ENCODE measurements at regions not wholly inside any gene's neighbourhood (a gene's known extent, or its start where the extent isn't known, plus 50 kb on each side); places are given as distances from the start of the nearest gene placed in this dataset.

GRCh38 chr5:145574889-145575573 is 260.1 kb downstream of the PRELID2 start:
- no peaks in the 10 kb centered on the region for H3K36me3 ChIP-seq (ENCODE audit: control insufficient read depth, insufficient read depth, low read length)
- H3K4me3 ChIP-seq (ENCODE audit: low read depth, low read length) = no peak overlapping the region
- no peak overlapping the region for H3K9ac ChIP-seq (ENCODE audit: low read depth, low read length)
- H3K27ac ChIP-seq (ENCODE audit: low read depth, low read length) = no peak overlapping the region
- 0 out of 2 replicates have a peak, but pooled peaks cover 3% of the 10 kb centered on the region for H3K4me1 ChIP-seq (ENCODE audit: control insufficient read depth, insufficient read depth, low read length)
- no peaks in the 10 kb centered on the region for H3K27me3 ChIP-seq (ENCODE audit: control insufficient read depth, insufficient read depth, low read length)
- no peaks in the 10 kb centered on the region for H3K9me3 ChIP-seq (ENCODE audit: control insufficient read depth, insufficient read depth, low read length)

GRCh38 chr5:145568581-145568980 is 266.6 kb downstream of the PRELID2 start:
- H3K36me3 ChIP-seq (ENCODE audit: control insufficient read depth, insufficient read depth, low read length) = no peaks in the 10 kb centered on the region
- H3K9me3 ChIP-seq (ENCODE audit: control insufficient read depth, insufficient read depth, low read length) = no peaks in the 10 kb centered on the region
- H3K27ac ChIP-seq (ENCODE audit: low read depth, low read length) = no peak overlapping the region
- H3K9ac ChIP-seq (ENCODE audit: low read depth, low read length) = no peak overlapping the region
- no peak overlapping the region for H3K4me3 ChIP-seq (ENCODE audit: low read depth, low read length)
- no peaks in the 10 kb centered on the region for H3K27me3 ChIP-seq (ENCODE audit: control insufficient read depth, insufficient read depth, low read length)
- H3K4me1 ChIP-seq (ENCODE audit: control insufficient read depth, insufficient read depth, low read length) = 0 out of 2 replicates have a peak, but pooled peaks cover 3% of the 10 kb centered on the region

GRCh38 chr5:145562931-145563330 is 272.2 kb downstream of the PRELID2 start:
- no peaks in the 10 kb centered on the region for H3K4me1 ChIP-seq (ENCODE audit: control insufficient read depth, insufficient read depth, low read length)
- no peak overlapping the region for H3K9ac ChIP-seq (ENCODE audit: low read depth, low read length)
- H3K27ac ChIP-seq (ENCODE audit: low read depth, low read length) = no peak overlapping the region
- no peaks in the 10 kb centered on the region for H3K9me3 ChIP-seq (ENCODE audit: control insufficient read depth, insufficient read depth, low read length)
- H3K36me3 ChIP-seq (ENCODE audit: control insufficient read depth, insufficient read depth, low read length) = no peaks in the 10 kb centered on the region
- no peak overlapping the region for H3K4me3 ChIP-seq (ENCODE audit: low read depth, low read length)
- H3K27me3 ChIP-seq (ENCODE audit: control insufficient read depth, insufficient read depth, low read length) = no peaks in the 10 kb centered on the region

- Histone ChIP-seq H3K27ac (ENCODE audit: low read depth, low read length) (no peak overlapping the region), H3K27me3 (ENCODE audit: control insufficient read depth, insufficient read depth, low read length) (no peaks in the 10 kb centered on the region), H3K4me3 (ENCODE audit: low read depth, low read length) (no peak overlapping the region)
These were observed 276.9 kb downstream of the PRELID2 start for GRCh38 chr5:145558288-145558687.

GRCh38 chr5:145557345-145557744 is 277.8 kb downstream of the PRELID2 start:
- Histone ChIP-seq H3K9ac (ENCODE audit: low read depth, low read length) (no peak overlapping the region), H3K4me3 (ENCODE audit: low read depth, low read length) (no peak overlapping the region), H3K36me3 (ENCODE audit: control insufficient read depth, insufficient read depth, low read length) (no peaks in the 10 kb centered on the region), H3K4me1 (ENCODE audit: control insufficient read depth, insufficient read depth, low read length) (no peaks in the 10 kb centered on the region), H3K9me3 (ENCODE audit: control insufficient read depth, insufficient read depth, low read length) (no peaks in the 10 kb centered on the region), H3K27me3 (ENCODE audit: control insufficient read depth, insufficient read depth, low read length) (no peaks in the 10 kb centered on the region), H3K27ac (ENCODE audit: low read depth, low read length) (no peak overlapping the region)

More at GRCh38 chr5:145558288-145558687, 276.9 kb downstream of the PRELID2 start:
- H3K36me3 ChIP-seq (ENCODE audit: control insufficient read depth, insufficient read depth, low read length) = no peaks in the 10 kb centered on the region
- no peaks in the 10 kb centered on the region for H3K4me1 ChIP-seq (ENCODE audit: control insufficient read depth, insufficient read depth, low read length)
- no peaks in the 10 kb centered on the region for H3K9me3 ChIP-seq (ENCODE audit: control insufficient read depth, insufficient read depth, low read length)
- H3K9ac ChIP-seq (ENCODE audit: low read depth, low read length) = no peak overlapping the region

GRCh38 chr5:145554399-145554798 is 280.7 kb downstream of the PRELID2 start:
- no peaks in the 10 kb centered on the region for H3K4me1 ChIP-seq (ENCODE audit: control insufficient read depth, insufficient read depth, low read length)
- H3K9me3 ChIP-seq (ENCODE audit: control insufficient read depth, insufficient read depth, low read length) = no peaks in the 10 kb centered on the region
- H3K9ac ChIP-seq (ENCODE audit: low read depth, low read length) = no peak overlapping the region
- no peaks in the 10 kb centered on the region for H3K27me3 ChIP-seq (ENCODE audit: control insufficient read depth, insufficient read depth, low read length)
- no peak overlapping the region for H3K27ac ChIP-seq (ENCODE audit: low read depth, low read length)
- H3K4me3 ChIP-seq (ENCODE audit: low read depth, low read length) = no peak overlapping the region
- H3K36me3 ChIP-seq (ENCODE audit: control insufficient read depth, insufficient read depth, low read length) = no peaks in the 10 kb centered on the region

- H3K4me3 ChIP-seq (ENCODE audit: low read depth, low read length) = no peak overlapping the region
- no peaks in the 10 kb centered on the region for H3K36me3 ChIP-seq (ENCODE audit: control insufficient read depth, insufficient read depth, low read length)
- H3K27me3 ChIP-seq (ENCODE audit: control insufficient read depth, insufficient read depth, low read length) = no peaks in the 10 kb centered on the region
- no peak overlapping the region for H3K9ac ChIP-seq (ENCODE audit: low read depth, low read length)
- H3K4me1 ChIP-seq (ENCODE audit: control insufficient read depth, insufficient read depth, low read length) = no peaks in the 10 kb centered on the region
- no peaks in the 10 kb centered on the region for H3K9me3 ChIP-seq (ENCODE audit: control insufficient read depth, insufficient read depth, low read length)
- no peak overlapping the region for H3K27ac ChIP-seq (ENCODE audit: low read depth, low read length)
These were observed 282.0 kb downstream of the PRELID2 start for GRCh38 chr5:145553177-145553576.

GRCh38 chr5:145551714-145552113 is 283.4 kb downstream of the PRELID2 start:
- Histone ChIP-seq H3K9me3 (ENCODE audit: control insufficient read depth, insufficient read depth, low read length) (no peaks in the 10 kb centered on the region), H3K27me3 (ENCODE audit: control insufficient read depth, insufficient read depth, low read length) (no peaks in the 10 kb centered on the region), H3K4me1 (ENCODE audit: control insufficient read depth, insufficient read depth, low read length) (no peaks in the 10 kb centered on the region), H3K9ac (ENCODE audit: low read depth, low read length) (no peak overlapping the region), H3K36me3 (ENCODE audit: control insufficient read depth, insufficient read depth, low read length) (no peaks in the 10 kb centered on the region), H3K4me3 (ENCODE audit: low read depth, low read length) (no peak overlapping the region), H3K27ac (ENCODE audit: low read depth, low read length) (no peak overlapping the region)

- no peak overlapping the region for H3K4me3 ChIP-seq (ENCODE audit: low read depth, low read length)
- H3K9me3 ChIP-seq (ENCODE audit: control insufficient read depth, insufficient read depth, low read length) = no peaks in the 10 kb centered on the region
- H3K4me1 ChIP-seq (ENCODE audit: control insufficient read depth, insufficient read depth, low read length) = peaks cover under 1% of the 10 kb centered on the region; the same call in 1 of the 2 replicates
- no peaks in the 10 kb centered on the region for H3K27me3 ChIP-seq (ENCODE audit: control insufficient read depth, insufficient read depth, low read length)
- H3K27ac ChIP-seq (ENCODE audit: low read depth, low read length) = no peak overlapping the region
- no peak overlapping the region for H3K9ac ChIP-seq (ENCODE audit: low read depth, low read length)
- no peaks in the 10 kb centered on the region for H3K36me3 ChIP-seq (ENCODE audit: control insufficient read depth, insufficient read depth, low read length)
These were observed 287.0 kb downstream of the PRELID2 start for GRCh38 chr5:145548097-145548496.

- H3K9ac ChIP-seq (ENCODE audit: low read depth, low read length) = no peak overlapping the region
- H3K4me1 ChIP-seq (ENCODE audit: control insufficient read depth, insufficient read depth, low read length) = peaks cover 6% of the 10 kb centered on the region
- no peak overlapping the region for H3K27ac ChIP-seq (ENCODE audit: low read depth, low read length)
- H3K27me3 ChIP-seq (ENCODE audit: control insufficient read depth, insufficient read depth, low read length) = no peaks in the 10 kb centered on the region
- H3K9me3 ChIP-seq (ENCODE audit: control insufficient read depth, insufficient read depth, low read length) = no peaks in the 10 kb centered on the region
- H3K4me3 ChIP-seq (ENCODE audit: low read depth, low read length) = no peak overlapping the region
- H3K36me3 ChIP-seq (ENCODE audit: control insufficient read depth, insufficient read depth, low read length) = no peaks in the 10 kb centered on the region
These were observed 290.7 kb downstream of the PRELID2 start for GRCh38 chr5:145544401-145544800.

GRCh38 chr5:145543968-145544367 is 291.2 kb downstream of the PRELID2 start:
- H3K27me3 ChIP-seq (ENCODE audit: control insufficient read depth, insufficient read depth, low read length) = no peaks in the 10 kb centered on the region
- no peak overlapping the region for H3K27ac ChIP-seq (ENCODE audit: low read depth, low read length)
- no peak overlapping the region for H3K9ac ChIP-seq (ENCODE audit: low read depth, low read length)
- H3K9me3 ChIP-seq (ENCODE audit: control insufficient read depth, insufficient read depth, low read length) = no peaks in the 10 kb centered on the region
- H3K4me1 ChIP-seq (ENCODE audit: control insufficient read depth, insufficient read depth, low read length) = peaks cover 9% of the 10 kb centered on the region
- H3K36me3 ChIP-seq (ENCODE audit: control insufficient read depth, insufficient read depth, low read length) = no peaks in the 10 kb centered on the region
- H3K4me3 ChIP-seq (ENCODE audit: low read depth, low read length) = no peak overlapping the region

Measured in HUES48 (cell line).